Mucosa of rectum (tissue), 2 donors: ENCODE measurements at regions not wholly inside any gene's neighbourhood (a gene's known extent, or its start where the extent isn't known, plus 50 kb on each side); places are given as distances from the start of the nearest gene placed in this dataset.
"Not testable (repeated sequence)": the region's sequence is repeated elsewhere in the genome, so short reads cannot be mapped to it uniquely, and the experiment has no call there.

Source experiments
- H3K27ac ChIP-seq, 2 donors: one replicate each; pipeline ENCODE4 v1.7.0; 2013; ENCODE audit warnings: inconsistent platforms in 2 of 2, low read depth in 2 of 2, low read length in 2 of 2
- H3K27me3 ChIP-seq, 2 donors: one replicate each; pipeline ENCODE4 v1.7.0; 2013; ENCODE audit warnings: low read length in 2 of 2; ENCODE audit not compliant: control insufficient read depth in 2 of 2, insufficient read depth in 2 of 2
- H3K36me3 ChIP-seq, 2 donors: one replicate each; pipeline ENCODE4 v1.7.0; 2013; ENCODE audit warnings: low read length in 2 of 2; ENCODE audit not compliant: control insufficient read depth in 2 of 2, insufficient read depth in 2 of 2
- H3K4me1 ChIP-seq, 2 donors: one replicate each; pipeline ENCODE4 v1.7.0; 2013; ENCODE audit warnings: low read length in 2 of 2, mild to moderate bottlenecking in 1 of 2; ENCODE audit not compliant: control insufficient read depth in 2 of 2, insufficient read depth in 2 of 2
- H3K4me3 ChIP-seq, 2 donors: one replicate each; pipeline ENCODE4 v1.7.0; 2013; ENCODE audit warnings: low read length in 2 of 2
- H3K9ac ChIP-seq, 2 donors: one replicate each; pipeline ENCODE4 v1.7.0; 2013; ENCODE audit warnings: low read length in 2 of 2, low read depth in 1 of 2, mild to moderate bottlenecking in 1 of 2
- H3K9me3 ChIP-seq, 2 donors: one replicate each; pipeline ENCODE4 v1.7.0; 2013; ENCODE audit warnings: low read length in 2 of 2; ENCODE audit not compliant: control insufficient read depth in 2 of 2
- donor health status: healthy.
- donor health status: Normal muscosa, but diverticular disease.

DNA sequence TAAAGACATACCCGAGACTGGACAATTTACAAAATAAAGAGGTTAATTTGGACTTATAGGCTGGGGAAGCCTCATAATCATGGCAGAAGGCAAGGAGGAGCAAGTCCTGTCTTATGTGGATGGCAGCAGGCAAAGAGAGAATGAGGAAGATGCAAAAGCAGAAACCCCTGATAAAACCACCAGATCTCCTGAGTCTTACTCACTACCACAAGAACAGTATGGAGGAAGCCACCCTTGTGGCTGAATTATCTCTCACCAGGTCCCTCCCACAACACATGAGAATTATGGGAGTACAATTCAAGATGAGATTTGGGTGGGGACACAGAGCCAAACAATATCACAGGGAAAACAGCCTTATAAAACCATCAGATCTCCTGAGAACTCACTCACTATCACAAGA, 61.6 kb upstream of the DCLK2 start:
- not testable (repeated sequence) for H3K36me3 ChIP-seq, H3K9ac ChIP-seq, H3K27me3 ChIP-seq, H3K4me3 ChIP-seq, H3K4me1 ChIP-seq, H3K27ac ChIP-seq, H3K9me3 ChIP-seq

DNA sequence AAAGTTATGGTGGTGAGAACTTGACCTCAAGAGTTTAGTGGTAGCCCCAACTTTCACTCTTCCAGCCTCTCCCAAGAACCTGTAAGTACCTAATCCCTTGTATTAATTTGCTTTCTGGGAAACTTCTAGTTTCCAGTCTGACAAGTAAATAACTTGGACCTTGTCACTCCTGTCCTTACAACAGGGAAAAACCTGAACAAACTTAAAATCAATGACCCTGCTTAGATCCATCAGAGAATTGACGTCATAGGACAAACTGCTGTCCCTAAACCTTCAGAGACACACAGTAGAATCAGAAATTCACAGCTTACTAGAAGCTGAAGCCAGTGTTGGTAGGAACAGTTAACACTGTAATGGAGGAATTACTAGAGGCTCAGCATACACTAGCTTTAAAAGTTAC, 60.0 kb upstream of the DCLK2 start:
- Histone ChIP-seq H3K9ac (no peak overlapping the region), H3K36me3 (no peaks in the 10 kb centered on the region), H3K9me3 (no peaks in the 10 kb centered on the region), H3K4me1 (no peaks in the 10 kb centered on the region), H3K4me3 (no peak overlapping the region), H3K27me3 (no peaks in the 10 kb centered on the region), H3K27ac (no peak overlapping the region)

GRCh38 chr4:150021483-150021882, 56.8 kb upstream of the DCLK2 start:
- Histone ChIP-seq H3K9me3 (no peaks in the 10 kb centered on the region), H3K4me3 (no peak overlapping the region), H3K4me1 (no peaks in the 10 kb centered on the region)

GRCh38 chr4:150023489-150023888, 54.8 kb upstream of the DCLK2 start:
- H3K36me3 ChIP-seq, result no peaks in the 10 kb centered on the region
- H3K27ac ChIP-seq, result no peak overlapping the region
- H3K9ac ChIP-seq, result no peak overlapping the region
- H3K9me3 ChIP-seq, result peaks cover 0 to 4% of the 10 kb centered on the region in 2 donors
- no peak overlapping the region for H3K4me3 ChIP-seq
- H3K4me1 ChIP-seq, result no peaks in the 10 kb centered on the region
- H3K27me3 ChIP-seq, result no peaks in the 10 kb centered on the region

More at GRCh38 chr4:150021483-150021882, 56.8 kb upstream of the DCLK2 start:
- H3K36me3 ChIP-seq, result no peaks in the 10 kb centered on the region
- no peak overlapping the region for H3K9ac ChIP-seq
- no peaks in the 10 kb centered on the region for H3K27me3 ChIP-seq
- H3K27ac ChIP-seq, result no peak overlapping the region

GRCh38 chr4:150026987-150027386, 51.3 kb upstream of the DCLK2 start:
- H3K27me3 ChIP-seq, H3K4me3 ChIP-seq, H3K4me1 ChIP-seq, H3K27ac ChIP-seq, H3K36me3 ChIP-seq, H3K9me3 ChIP-seq, H3K9ac ChIP-seq: not testable (repeated sequence)
